Vagina (tissue), 2 donors: ENCODE measurements at regions not wholly inside any gene's neighbourhood (a gene's known extent, or its start where the extent isn't known, plus 50 kb on each side); places are given as distances from the start of the nearest gene placed in this dataset.

ENCODE experiments used
- POLR2A ChIP-seq, 2 donors: fragments of 450-650 bp; IDR thresholded peaks; one replicate each; pipeline ENCODE4 v1.6.1; 2017; ENCODE audit warnings: antibody characterized with exemption in 2 of 2, mild to moderate bottlenecking in 2 of 2, moderate library complexity in 2 of 2
- TF ChIP-seq, protein P1 (sequence below), 3 experiments: fragments of 450-650 bp in 2 of 3; fragments of 200-600 bp in 1 of 3; sonication (generic) in 1 of 3; IDR thresholded peaks; one replicate each; pipeline ENCODE4 v1.5.1; 2017 to 2019; ENCODE audit warnings: antibody characterized with exemption in 3 of 3, mild to moderate bottlenecking in 2 of 3, moderate library complexity in 2 of 3

- TF ChIP-seq POLR2A (IDR thresholded peaks at IDR 0.05), result no peak
- TF ChIP-seq, protein P1, sequence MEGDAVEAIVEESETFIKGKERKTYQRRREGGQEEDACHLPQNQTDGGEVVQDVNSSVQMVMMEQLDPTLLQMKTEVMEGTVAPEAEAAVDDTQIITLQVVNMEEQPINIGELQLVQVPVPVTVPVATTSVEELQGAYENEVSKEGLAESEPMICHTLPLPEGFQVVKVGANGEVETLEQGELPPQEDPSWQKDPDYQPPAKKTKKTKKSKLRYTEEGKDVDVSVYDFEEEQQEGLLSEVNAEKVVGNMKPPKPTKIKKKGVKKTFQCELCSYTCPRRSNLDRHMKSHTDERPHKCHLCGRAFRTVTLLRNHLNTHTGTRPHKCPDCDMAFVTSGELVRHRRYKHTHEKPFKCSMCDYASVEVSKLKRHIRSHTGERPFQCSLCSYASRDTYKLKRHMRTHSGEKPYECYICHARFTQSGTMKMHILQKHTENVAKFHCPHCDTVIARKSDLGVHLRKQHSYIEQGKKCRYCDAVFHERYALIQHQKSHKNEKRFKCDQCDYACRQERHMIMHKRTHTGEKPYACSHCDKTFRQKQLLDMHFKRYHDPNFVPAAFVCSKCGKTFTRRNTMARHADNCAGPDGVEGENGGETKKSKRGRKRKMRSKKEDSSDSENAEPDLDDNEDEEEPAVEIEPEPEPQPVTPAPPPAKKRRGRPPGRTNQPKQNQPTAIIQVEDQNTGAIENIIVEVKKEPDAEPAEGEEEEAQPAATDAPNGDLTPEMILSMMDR (IDR thresholded peaks at IDR 0.05), result no peak
Observed at GRCh38 chr22:47565607-47566006, 803.2 kb downstream of the TBC1D22A start.
